ENCODE measurements at regions not wholly inside any gene's neighbourhood (a gene's known extent, or its start where the extent isn't known, plus 50 kb on each side); places are given as distances from the start of the nearest gene placed in this dataset.

DNA sequence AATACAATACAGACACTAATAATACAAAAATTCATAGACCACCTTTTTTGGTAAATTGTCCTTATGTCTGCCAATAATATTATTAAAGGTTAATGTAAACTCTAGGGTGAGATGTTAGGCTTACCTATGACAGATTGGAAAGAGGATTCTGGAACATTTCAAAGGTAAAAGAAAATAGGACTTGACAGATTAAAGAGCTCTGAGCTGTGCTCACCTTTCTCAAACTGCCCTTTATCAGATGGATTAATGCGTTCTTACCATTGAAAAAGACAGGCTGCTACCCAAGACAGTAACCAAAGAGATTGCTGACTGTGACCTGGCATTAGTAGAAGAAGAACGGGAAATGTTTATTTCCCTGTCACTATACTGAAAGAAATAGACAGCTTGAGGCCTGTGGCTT lies 156.1 kb upstream of the MRPS30 start:
- WGBS (ENCODE audit: low lambda C conversion rate), result 2% methylated on average over 2 of the region's 2 CpGs
- Histone ChIP-seq H3F3A (replicated peaks; ENCODE audit: insufficient read depth) (no peaks in the 10 kb centered on the region), H3K9me2 (no peaks in the 10 kb centered on the region), H3K79me2 (ENCODE audit: insufficient read depth) (no peaks in the 10 kb centered on the region), H2AFZ (ENCODE audit: low read depth) (no peak overlapping the region), H3K36me3 (replicated peaks in 1 of 2; ENCODE audit: control insufficient read depth in 1 of 2, insufficient read depth in 2 of 2, low read length in 1 of 2) (no peaks in the 10 kb centered on the region), H3K4me3 (ENCODE audit: low read depth in 2 of 2, low read length in 1 of 2) (no peak overlapping the region), H4K20me1 (ENCODE audit: insufficient read depth) (no peaks in the 10 kb centered on the region), H3K4me2 (no peak overlapping the region), H3K9ac (no peak overlapping the region), H3K9me3 (no peaks in the 10 kb centered on the region), H3K4me1 (ENCODE audit: control insufficient read depth in 1 of 2, insufficient read depth in 2 of 2, low read depth in 1 of 2, low read length in 1 of 2) (no peaks in the 10 kb centered on the region), H3K27ac (ENCODE audit: low read depth in 2 of 2, low read length in 1 of 2) (no peak overlapping the region), H3K27me3 (ENCODE audit: insufficient read depth) (no peaks in the 10 kb centered on the region)
- TF ChIP-seq, protein P1, sequence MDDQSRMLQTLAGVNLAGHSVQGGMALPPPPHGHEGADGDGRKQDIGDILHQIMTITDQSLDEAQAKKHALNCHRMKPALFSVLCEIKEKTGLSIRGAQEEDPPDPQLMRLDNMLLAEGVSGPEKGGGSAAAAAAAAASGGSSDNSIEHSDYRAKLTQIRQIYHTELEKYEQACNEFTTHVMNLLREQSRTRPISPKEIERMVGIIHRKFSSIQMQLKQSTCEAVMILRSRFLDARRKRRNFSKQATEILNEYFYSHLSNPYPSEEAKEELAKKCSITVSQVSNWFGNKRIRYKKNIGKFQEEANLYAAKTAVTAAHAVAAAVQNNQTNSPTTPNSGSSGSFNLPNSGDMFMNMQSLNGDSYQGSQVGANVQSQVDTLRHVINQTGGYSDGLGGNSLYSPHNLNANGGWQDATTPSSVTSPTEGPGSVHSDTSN (IDR thresholded peaks at IDR 0.05), result no peak
- TF ChIP-seq, protein P2, sequence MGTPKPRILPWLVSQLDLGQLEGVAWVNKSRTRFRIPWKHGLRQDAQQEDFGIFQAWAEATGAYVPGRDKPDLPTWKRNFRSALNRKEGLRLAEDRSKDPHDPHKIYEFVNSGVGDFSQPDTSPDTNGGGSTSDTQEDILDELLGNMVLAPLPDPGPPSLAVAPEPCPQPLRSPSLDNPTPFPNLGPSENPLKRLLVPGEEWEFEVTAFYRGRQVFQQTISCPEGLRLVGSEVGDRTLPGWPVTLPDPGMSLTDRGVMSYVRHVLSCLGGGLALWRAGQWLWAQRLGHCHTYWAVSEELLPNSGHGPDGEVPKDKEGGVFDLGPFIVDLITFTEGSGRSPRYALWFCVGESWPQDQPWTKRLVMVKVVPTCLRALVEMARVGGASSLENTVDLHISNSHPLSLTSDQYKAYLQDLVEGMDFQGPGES (IDR thresholded peaks at IDR 0.05; ENCODE audit: low read depth, low read length), result no peak
- TF ChIP-seq JUND (IDR thresholded peaks at IDR 0.05) (no peak), RAD21 (IDR thresholded peaks at IDR 0.05; ENCODE audit: low read length) (no peak), SMC3 (IDR thresholded peaks at IDR 0.05; ENCODE audit: low read depth, low read length) (no peak), TEAD4 (IDR thresholded peaks at IDR 0.05; ENCODE audit: borderline replicate concordance, insufficient read depth) (no peak), FOXJ3 (CRISPR knock-in tag; IDR thresholded peaks at IDR 0.05) (no peak), SIN3A (IDR thresholded peaks at IDR 0.05; ENCODE audit: borderline replicate concordance, low read depth, low read length) (no peak)
- TF ChIP-seq, protein P3, sequence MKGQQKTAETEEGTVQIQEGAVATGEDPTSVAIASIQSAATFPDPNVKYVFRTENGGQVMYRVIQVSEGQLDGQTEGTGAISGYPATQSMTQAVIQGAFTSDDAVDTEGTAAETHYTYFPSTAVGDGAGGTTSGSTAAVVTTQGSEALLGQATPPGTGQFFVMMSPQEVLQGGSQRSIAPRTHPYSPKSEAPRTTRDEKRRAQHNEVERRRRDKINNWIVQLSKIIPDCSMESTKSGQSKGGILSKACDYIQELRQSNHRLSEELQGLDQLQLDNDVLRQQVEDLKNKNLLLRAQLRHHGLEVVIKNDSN (IDR thresholded peaks at IDR 0.05; ENCODE audit: borderline replicate concordance, low read depth), result no peak
- TF ChIP-seq, protein P4, sequence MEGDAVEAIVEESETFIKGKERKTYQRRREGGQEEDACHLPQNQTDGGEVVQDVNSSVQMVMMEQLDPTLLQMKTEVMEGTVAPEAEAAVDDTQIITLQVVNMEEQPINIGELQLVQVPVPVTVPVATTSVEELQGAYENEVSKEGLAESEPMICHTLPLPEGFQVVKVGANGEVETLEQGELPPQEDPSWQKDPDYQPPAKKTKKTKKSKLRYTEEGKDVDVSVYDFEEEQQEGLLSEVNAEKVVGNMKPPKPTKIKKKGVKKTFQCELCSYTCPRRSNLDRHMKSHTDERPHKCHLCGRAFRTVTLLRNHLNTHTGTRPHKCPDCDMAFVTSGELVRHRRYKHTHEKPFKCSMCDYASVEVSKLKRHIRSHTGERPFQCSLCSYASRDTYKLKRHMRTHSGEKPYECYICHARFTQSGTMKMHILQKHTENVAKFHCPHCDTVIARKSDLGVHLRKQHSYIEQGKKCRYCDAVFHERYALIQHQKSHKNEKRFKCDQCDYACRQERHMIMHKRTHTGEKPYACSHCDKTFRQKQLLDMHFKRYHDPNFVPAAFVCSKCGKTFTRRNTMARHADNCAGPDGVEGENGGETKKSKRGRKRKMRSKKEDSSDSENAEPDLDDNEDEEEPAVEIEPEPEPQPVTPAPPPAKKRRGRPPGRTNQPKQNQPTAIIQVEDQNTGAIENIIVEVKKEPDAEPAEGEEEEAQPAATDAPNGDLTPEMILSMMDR (IDR thresholded peaks at IDR 0.05), result no peak
- POLR2A ChIA-PET, result no interaction called here
- CTCF ChIA-PET, result no interaction called here
- no peak for DNase-seq

DNA sequence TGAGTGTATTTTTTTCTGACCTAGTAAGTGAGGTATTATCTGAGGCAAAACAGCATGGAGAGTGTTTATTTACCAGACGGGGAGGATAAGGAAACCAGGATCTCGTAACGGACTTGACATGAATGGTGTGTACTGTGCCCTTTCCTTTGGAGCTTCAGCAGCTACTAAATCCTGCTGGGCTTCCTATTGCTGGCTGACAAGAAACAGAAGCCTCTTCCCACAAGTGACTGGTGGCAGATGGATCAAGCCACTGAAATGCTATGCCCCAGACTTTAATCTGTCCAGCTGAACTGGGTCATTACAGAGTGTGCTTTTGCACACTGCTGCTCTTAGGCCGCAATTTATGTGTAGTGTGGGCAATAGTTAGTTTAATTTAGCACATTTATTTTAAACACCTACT lies 162.7 kb upstream of the MRPS30 start:
- no peaks in the 10 kb centered on the region for H3K36me3 ChIP-seq (replicated peaks in 1 of 2; ENCODE audit: control insufficient read depth in 1 of 2, insufficient read depth in 2 of 2, low read length in 1 of 2)
- H3K27me3 ChIP-seq (ENCODE audit: insufficient read depth), result no peaks in the 10 kb centered on the region
- H4K20me1 ChIP-seq (ENCODE audit: insufficient read depth), result no peaks in the 10 kb centered on the region
- H2AFZ ChIP-seq (ENCODE audit: low read depth), result no peak overlapping the region
- H3K4me2 ChIP-seq, result no peak overlapping the region
- no peak overlapping the region for H3K9ac ChIP-seq
- no peaks in the 10 kb centered on the region for H3K4me1 ChIP-seq (ENCODE audit: control insufficient read depth in 1 of 2, insufficient read depth in 2 of 2, low read depth in 1 of 2, low read length in 1 of 2)
- no peaks in the 10 kb centered on the region for H3F3A ChIP-seq (replicated peaks; ENCODE audit: insufficient read depth)
- no peak overlapping the region for H3K27ac ChIP-seq (ENCODE audit: low read depth in 2 of 2, low read length in 1 of 2)
- no peaks in the 10 kb centered on the region for H3K9me2 ChIP-seq
- 7% methylated on average over 4 of the region's 4 CpGs for WGBS (ENCODE audit: low lambda C conversion rate)
- no peak overlapping the region for H3K4me3 ChIP-seq (ENCODE audit: low read depth in 2 of 2, low read length in 1 of 2)
- ChIA-PET POLR2A (no interaction called here), CTCF (no interaction called here)
- no peaks in the 10 kb centered on the region for H3K79me2 ChIP-seq (ENCODE audit: insufficient read depth)
- no peaks in the 10 kb centered on the region for H3K9me3 ChIP-seq
- DNase-seq, result no peak
- TF ChIP-seq RAD21 (IDR thresholded peaks at IDR 0.05; ENCODE audit: low read length), result no peak
- TF ChIP-seq FOXM1 (IDR thresholded peaks at IDR 0.05; ENCODE audit: low read depth), result no peak
- TF ChIP-seq, protein P5, sequence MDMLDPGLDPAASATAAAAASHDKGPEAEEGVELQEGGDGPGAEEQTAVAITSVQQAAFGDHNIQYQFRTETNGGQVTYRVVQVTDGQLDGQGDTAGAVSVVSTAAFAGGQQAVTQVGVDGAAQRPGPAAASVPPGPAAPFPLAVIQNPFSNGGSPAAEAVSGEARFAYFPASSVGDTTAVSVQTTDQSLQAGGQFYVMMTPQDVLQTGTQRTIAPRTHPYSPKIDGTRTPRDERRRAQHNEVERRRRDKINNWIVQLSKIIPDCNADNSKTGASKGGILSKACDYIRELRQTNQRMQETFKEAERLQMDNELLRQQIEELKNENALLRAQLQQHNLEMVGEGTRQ (IDR thresholded peaks at IDR 0.05; ENCODE audit: borderline replicate concordance, low read depth, low read length), result no peak
- no peak for TF ChIP-seq TCF12 (IDR thresholded peaks at IDR 0.05)
- TF ChIP-seq, protein P6, sequence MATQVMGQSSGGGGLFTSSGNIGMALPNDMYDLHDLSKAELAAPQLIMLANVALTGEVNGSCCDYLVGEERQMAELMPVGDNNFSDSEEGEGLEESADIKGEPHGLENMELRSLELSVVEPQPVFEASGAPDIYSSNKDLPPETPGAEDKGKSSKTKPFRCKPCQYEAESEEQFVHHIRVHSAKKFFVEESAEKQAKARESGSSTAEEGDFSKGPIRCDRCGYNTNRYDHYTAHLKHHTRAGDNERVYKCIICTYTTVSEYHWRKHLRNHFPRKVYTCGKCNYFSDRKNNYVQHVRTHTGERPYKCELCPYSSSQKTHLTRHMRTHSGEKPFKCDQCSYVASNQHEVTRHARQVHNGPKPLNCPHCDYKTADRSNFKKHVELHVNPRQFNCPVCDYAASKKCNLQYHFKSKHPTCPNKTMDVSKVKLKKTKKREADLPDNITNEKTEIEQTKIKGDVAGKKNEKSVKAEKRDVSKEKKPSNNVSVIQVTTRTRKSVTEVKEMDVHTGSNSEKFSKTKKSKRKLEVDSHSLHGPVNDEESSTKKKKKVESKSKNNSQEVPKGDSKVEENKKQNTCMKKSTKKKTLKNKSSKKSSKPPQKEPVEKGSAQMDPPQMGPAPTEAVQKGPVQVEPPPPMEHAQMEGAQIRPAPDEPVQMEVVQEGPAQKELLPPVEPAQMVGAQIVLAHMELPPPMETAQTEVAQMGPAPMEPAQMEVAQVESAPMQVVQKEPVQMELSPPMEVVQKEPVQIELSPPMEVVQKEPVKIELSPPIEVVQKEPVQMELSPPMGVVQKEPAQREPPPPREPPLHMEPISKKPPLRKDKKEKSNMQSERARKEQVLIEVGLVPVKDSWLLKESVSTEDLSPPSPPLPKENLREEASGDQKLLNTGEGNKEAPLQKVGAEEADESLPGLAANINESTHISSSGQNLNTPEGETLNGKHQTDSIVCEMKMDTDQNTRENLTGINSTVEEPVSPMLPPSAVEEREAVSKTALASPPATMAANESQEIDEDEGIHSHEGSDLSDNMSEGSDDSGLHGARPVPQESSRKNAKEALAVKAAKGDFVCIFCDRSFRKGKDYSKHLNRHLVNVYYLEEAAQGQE (IDR thresholded peaks at IDR 0.05; ENCODE audit: low read depth, low read length), result no peak
- no peak for TF ChIP-seq POLR2AphosphoS5 (IDR thresholded peaks at IDR 0.05; ENCODE audit: low read depth, low read length)
- no peak for TF ChIP-seq ELF1 (IDR thresholded peaks at IDR 0.05)
- TF ChIP-seq RXRA (IDR thresholded peaks at IDR 0.05; ENCODE audit: borderline replicate concordance, low read depth), result no peak
- TF ChIP-seq GABPA (IDR thresholded peaks at IDR 0.05; ENCODE audit: low read depth), result no peak
- TF ChIP-seq, protein P3 (IDR thresholded peaks at IDR 0.05; ENCODE audit: borderline replicate concordance, low read depth), result no peak
- TF ChIP-seq TEAD4 (IDR thresholded peaks at IDR 0.05; ENCODE audit: borderline replicate concordance, insufficient read depth), result no peak
- no peak for TF ChIP-seq FOXJ3 (CRISPR knock-in tag; IDR thresholded peaks at IDR 0.05)
- no peak for TF ChIP-seq RFX5 (IDR thresholded peaks at IDR 0.05; ENCODE audit: low read length)
